ENCODE measurements at regions not wholly inside any gene's neighbourhood (a gene's known extent, or its start where the extent isn't known, plus 50 kb on each side); places are given as distances from the start of the nearest gene placed in this dataset.

- TF ChIP-seq EZH2 (IDR thresholded peaks at IDR 0.05; ENCODE audit: low read length, unreplicated experiment) = no peak
- no peak for TF ChIP-seq CTCF (conservative IDR thresholded peaks at IDR 0.05; ENCODE audit: low read depth, low read length)
- no peak for TF ChIP-seq EZH2phosphoT487 (IDR thresholded peaks at IDR 0.05; ENCODE audit: borderline replicate concordance, low read length)
These were observed 235.7 kb downstream of the ENC1 start for GRCh38 chr5:74404574-74405508.
